ENCODE measurements at regions not wholly inside any gene's neighbourhood (a gene's known extent, or its start where the extent isn't known, plus 50 kb on each side); places are given as distances from the start of the nearest gene placed in this dataset.

- Mint-ChIP-seq H3K4me1 (peaks cover 20% of the 10 kb centered on the region), H3K36me3 (no peaks in the 10 kb centered on the region), H3K9me3 (no peaks in the 10 kb centered on the region), H3K27me3 (peaks cover 10% of the 10 kb centered on the region), H3K4me3 (no peak overlapping the region), H3K27ac (no peak overlapping the region)
- POLR2A ChIA-PET = no interaction called here
- DNase-seq = no peak
- no peak for ATAC-seq (ENCODE audit: low read depth)
These were observed 49.9 kb upstream of the ATP2B2 start for GRCh38 chr3:10555263-10555662.

GRCh38 chr3:10556312-10556711 is 50.9 kb upstream of the ATP2B2 start:
- no peaks in the 10 kb centered on the region for H3K36me3 Mint-ChIP-seq
- H3K9me3 Mint-ChIP-seq = no peaks in the 10 kb centered on the region
- ATAC-seq (ENCODE audit: low read depth) = no peak
- H3K27ac Mint-ChIP-seq = no peak overlapping the region
- no peak for DNase-seq
- peaks cover 19% of the 10 kb centered on the region for H3K4me1 Mint-ChIP-seq
- H3K27me3 Mint-ChIP-seq = peaks cover 13% of the 10 kb centered on the region
- POLR2A ChIA-PET = no interaction called here
- no peak overlapping the region for H3K4me3 Mint-ChIP-seq

GRCh38 chr3:10557250-10557649 is 51.9 kb upstream of the ATP2B2 start:
- peaks cover 12% of the 10 kb centered on the region for H3K4me1 Mint-ChIP-seq
- POLR2A ChIA-PET = no interaction called here
- no peak for ATAC-seq (ENCODE audit: low read depth)
- H3K27ac Mint-ChIP-seq = no peak overlapping the region
- peaks cover 20% of the 10 kb centered on the region for H3K27me3 Mint-ChIP-seq
- H3K4me3 Mint-ChIP-seq = no peak overlapping the region
- H3K36me3 Mint-ChIP-seq = no peaks in the 10 kb centered on the region
- no peak for DNase-seq
- H3K9me3 Mint-ChIP-seq = peaks cover 1% of the 10 kb centered on the region

GRCh38 chr3:10557781-10558373 is 52.5 kb upstream of the ATP2B2 start:
- Mint-ChIP-seq H3K27me3 (peaks cover 22% of the 10 kb centered on the region), H3K4me3 (no peak overlapping the region), H3K4me1 (peaks cover 6% of the 10 kb centered on the region), H3K27ac (no peak overlapping the region), H3K36me3 (no peaks in the 10 kb centered on the region), H3K9me3 (peaks cover 1% of the 10 kb centered on the region)
- ATAC-seq (ENCODE audit: low read depth) (no peak), DNase-seq (no peak)
- POLR2A ChIA-PET = no interaction called here

- Mint-ChIP-seq H3K4me3 (no peak overlapping the region), H3K4me1 (peaks cover 5% of the 10 kb centered on the region), H3K27me3 (peaks cover 22% of the 10 kb centered on the region), H3K27ac (no peak overlapping the region), H3K36me3 (no peaks in the 10 kb centered on the region), H3K9me3 (peaks cover 1% of the 10 kb centered on the region)
- DNase-seq (no peak), ATAC-seq (ENCODE audit: low read depth) (no peak)
- POLR2A ChIA-PET = no interaction called here
These were observed 53.4 kb upstream of the ATP2B2 start for GRCh38 chr3:10558736-10559135.

- H3K27me3 Mint-ChIP-seq = peaks cover 22% of the 10 kb centered on the region
- DNase-seq (no peak), ATAC-seq (ENCODE audit: low read depth) (no peak)
- POLR2A ChIA-PET = no interaction called here
- no peaks in the 10 kb centered on the region for H3K36me3 Mint-ChIP-seq
- H3K27ac Mint-ChIP-seq = no peak overlapping the region
- H3K4me3 Mint-ChIP-seq = no peak overlapping the region
- peaks cover 1% of the 10 kb centered on the region for H3K9me3 Mint-ChIP-seq
- H3K4me1 Mint-ChIP-seq = peaks cover 5% of the 10 kb centered on the region
These were observed 54.9 kb upstream of the ATP2B2 start for GRCh38 chr3:10560060-10560861.

- Mint-ChIP-seq H3K4me1 (peaks cover 5% of the 10 kb centered on the region), H3K36me3 (no peaks in the 10 kb centered on the region), H3K27ac (no peak overlapping the region), H3K27me3 (peaks cover 27% of the 10 kb centered on the region), H3K9me3 (peaks cover 1% of the 10 kb centered on the region), H3K4me3 (no peak overlapping the region)
- no peak for ATAC-seq (ENCODE audit: low read depth)
- DNase-seq = no peak
- POLR2A ChIA-PET = no interaction called here
These were observed 56.0 kb upstream of the ATP2B2 start for GRCh38 chr3:10561162-10561945.

GRCh38 chr3:10561946-10562560 is 56.7 kb upstream of the ATP2B2 start:
- Mint-ChIP-seq H3K36me3 (no peaks in the 10 kb centered on the region), H3K4me3 (no peak overlapping the region), H3K27ac (no peak overlapping the region), H3K27me3 (peaks cover 27% of the 10 kb centered on the region), H3K9me3 (peaks cover 1% of the 10 kb centered on the region), H3K4me1 (peaks cover 5% of the 10 kb centered on the region)
- POLR2A ChIA-PET = no interaction called here
- DNase-seq (no peak), ATAC-seq (ENCODE audit: low read depth) (no peak)

GRCh38 chr3:10563396-10563795 is 58.0 kb upstream of the ATP2B2 start:
- Mint-ChIP-seq H3K9me3 (peaks cover 1% of the 10 kb centered on the region), H3K4me1 (no peaks in the 10 kb centered on the region), H3K4me3 (no peak overlapping the region), H3K36me3 (no peaks in the 10 kb centered on the region), H3K27me3 (peaks cover 26% of the 10 kb centered on the region), H3K27ac (no peak overlapping the region)
- no peak for ATAC-seq (ENCODE audit: low read depth)
- no peak for DNase-seq
- POLR2A ChIA-PET = no interaction called here

GRCh38 chr3:10565814-10566213 is 60.4 kb upstream of the ATP2B2 start:
- POLR2A ChIA-PET = no interaction called here
- no peak overlapping the region for H3K4me3 Mint-ChIP-seq
- no peaks in the 10 kb centered on the region for H3K36me3 Mint-ChIP-seq
- no peak overlapping the region for H3K27ac Mint-ChIP-seq
- no peak for ATAC-seq (ENCODE audit: low read depth)
- no peaks in the 10 kb centered on the region for H3K4me1 Mint-ChIP-seq
- peaks cover 1% of the 10 kb centered on the region for H3K9me3 Mint-ChIP-seq
- no peak for DNase-seq
- peaks cover 19% of the 10 kb centered on the region for H3K27me3 Mint-ChIP-seq

- peaks cover 1% of the 10 kb centered on the region for H3K9me3 Mint-ChIP-seq
- H3K27ac Mint-ChIP-seq = no peak overlapping the region
- H3K36me3 Mint-ChIP-seq = no peaks in the 10 kb centered on the region
- H3K27me3 Mint-ChIP-seq = peaks cover 17% of the 10 kb centered on the region
- no peak overlapping the region for H3K4me3 Mint-ChIP-seq
- POLR2A ChIA-PET = no interaction called here
- no peak for ATAC-seq (ENCODE audit: low read depth)
- H3K4me1 Mint-ChIP-seq = no peaks in the 10 kb centered on the region
- DNase-seq = no peak
These were observed 61.1 kb upstream of the ATP2B2 start for GRCh38 chr3:10566451-10566850.

- POLR2A ChIA-PET = no interaction called here
- ATAC-seq (ENCODE audit: low read depth) (no peak), DNase-seq (no peak)
- peaks cover 11% of the 10 kb centered on the region for H3K27me3 Mint-ChIP-seq
- H3K9me3 Mint-ChIP-seq = no peaks in the 10 kb centered on the region
- H3K4me1 Mint-ChIP-seq = no peaks in the 10 kb centered on the region
- no peaks in the 10 kb centered on the region for H3K36me3 Mint-ChIP-seq
- no peak overlapping the region for H3K4me3 Mint-ChIP-seq
- H3K27ac Mint-ChIP-seq = no peak overlapping the region
These were observed 63.2 kb upstream of the ATP2B2 start for GRCh38 chr3:10568549-10568948.

GRCh38 chr3:10570196-10570946 is 65.0 kb upstream of the ATP2B2 start:
- POLR2A ChIA-PET = no interaction called here
- no peak overlapping the region for H3K4me3 Mint-ChIP-seq
- no peak for ATAC-seq (ENCODE audit: low read depth)

More at GRCh38 chr3:10570196-10570946, 65.0 kb upstream of the ATP2B2 start:
- no peaks in the 10 kb centered on the region for H3K36me3 Mint-ChIP-seq
- DNase-seq = no peak
- peaks cover 11% of the 10 kb centered on the region for H3K27me3 Mint-ChIP-seq
- H3K27ac Mint-ChIP-seq = no peak overlapping the region
- H3K4me1 Mint-ChIP-seq = no peaks in the 10 kb centered on the region
- no peaks in the 10 kb centered on the region for H3K9me3 Mint-ChIP-seq

All from activated naive CD8-positive, alpha-beta T cell treated with anti-CD3 and anti-CD28 coated beads, Interleukin-2, amount 10 ng/mL, durations not matched to agents 7 days and 5 days (primary cell).